ENCODE measurements at regions not wholly inside any gene's neighbourhood (a gene's known extent, or its start where the extent isn't known, plus 50 kb on each side); places are given as distances from the start of the nearest gene placed in this dataset.

- no peak for TF ChIP-seq EZH2phosphoT487 (IDR thresholded peaks at IDR 0.05; ENCODE audit: borderline replicate concordance, low read length)
- TF ChIP-seq EZH2 (IDR thresholded peaks at IDR 0.05; ENCODE audit: low read length, unreplicated experiment) = no peak
- TF ChIP-seq CTCF (conservative IDR thresholded peaks at IDR 0.05; ENCODE audit: low read depth, low read length) = no peak
- H2AFZ ChIP-seq (ENCODE audit: low read length) = no peak overlapping the region
- H3F3A ChIP-seq (ENCODE audit: low read length, unreplicated experiment) = no peaks in the 10 kb centered on the region
- ATAC-seq (no peak), DNase-seq (no peak)
- no peaks in the 10 kb centered on the region for H3K9me3 ChIP-seq (ENCODE audit: low read length)
- peaks cover 6% of the 10 kb centered on the region; the same call in 1 of the 2 replicates for H3K4me1 ChIP-seq (ENCODE audit: insufficient read depth, low read length)
- POLR2A ChIA-PET (ENCODE audit: unreplicated experiment) = no interaction called here
- CTCF ChIA-PET = no interaction called here
- H3K4me2 ChIP-seq (ENCODE audit: low read length) = no peak overlapping the region
- H3K36me3 ChIP-seq (ENCODE audit: low read depth, low read length) = no peaks in the 10 kb centered on the region
- no peaks in the 10 kb centered on the region for H3K9me2 ChIP-seq (replicated peaks; ENCODE audit: low read length)
- no peak overlapping the region for H3K27ac ChIP-seq (ENCODE audit: low read length)
- H3K27me3 ChIP-seq (ENCODE audit: low read length) = no peaks in the 10 kb centered on the region
- no peaks in the 10 kb centered on the region for H3K79me2 ChIP-seq (ENCODE audit: low read length)
- H4K20me1 ChIP-seq (ENCODE audit: low read length) = no peaks in the 10 kb centered on the region
- no TSS peak for BruUV-seq (replicated peaks)
- intact Hi-C loops (cut with micrococcal nuclease) = no loop called here
- no peak overlapping the region for H3K9ac ChIP-seq (ENCODE audit: low read length)
- no peak overlapping the region for H3K4me3 ChIP-seq (ENCODE audit: low read length)
These were observed 168.3 kb upstream of the DUSP10 start for GRCh38 chr1:221910222-221910621.

- H3K27ac ChIP-seq (ENCODE audit: low read length) = no peak overlapping the region
- no peak overlapping the region for H3K9ac ChIP-seq (ENCODE audit: low read length)
- H3K79me2 ChIP-seq (ENCODE audit: low read length) = no peaks in the 10 kb centered on the region
- H3K4me1 ChIP-seq (ENCODE audit: insufficient read depth, low read length) = peaks cover 4% of the 10 kb centered on the region; the same call in 1 of the 2 replicates
- ChIA-PET POLR2A (ENCODE audit: unreplicated experiment) (no interaction called here), CTCF (no interaction called here)
- no peaks in the 10 kb centered on the region for H3F3A ChIP-seq (ENCODE audit: low read length, unreplicated experiment)
- no peaks in the 10 kb centered on the region for H3K9me3 ChIP-seq (ENCODE audit: low read length)
- intact Hi-C loops (cut with micrococcal nuclease) = no loop called here
- H3K4me3 ChIP-seq (ENCODE audit: low read length) = no peak overlapping the region
- no peak overlapping the region for H3K4me2 ChIP-seq (ENCODE audit: low read length)
- no peaks in the 10 kb centered on the region for H3K27me3 ChIP-seq (ENCODE audit: low read length)
- no TSS peak for BruUV-seq (replicated peaks)
- TF ChIP-seq EZH2 (IDR thresholded peaks at IDR 0.05; ENCODE audit: low read length, unreplicated experiment) = no peak
- TF ChIP-seq EZH2phosphoT487 (IDR thresholded peaks at IDR 0.05; ENCODE audit: borderline replicate concordance, low read length) = no peak
- no peak for TF ChIP-seq CTCF (conservative IDR thresholded peaks at IDR 0.05; ENCODE audit: low read depth, low read length)
- no peaks in the 10 kb centered on the region for H3K9me2 ChIP-seq (replicated peaks; ENCODE audit: low read length)
- no peaks in the 10 kb centered on the region for H3K36me3 ChIP-seq (ENCODE audit: low read depth, low read length)
- ATAC-seq = no peak
- no peak overlapping the region for H2AFZ ChIP-seq (ENCODE audit: low read length)
- H4K20me1 ChIP-seq (ENCODE audit: low read length) = no peaks in the 10 kb centered on the region
- DNase-seq = no peak
These were observed 166.7 kb upstream of the DUSP10 start for GRCh38 chr1:221908573-221908972.

- Histone ChIP-seq H3K27me3 (ENCODE audit: low read length) (no peaks in the 10 kb centered on the region), H3K27ac (ENCODE audit: low read length) (no peak overlapping the region), H3K9ac (ENCODE audit: low read length) (no peak overlapping the region), H3K4me2 (ENCODE audit: low read length) (no peak overlapping the region), H3K9me2 (replicated peaks; ENCODE audit: low read length) (no peaks in the 10 kb centered on the region), H3K4me3 (ENCODE audit: low read length) (no peak overlapping the region), H3F3A (ENCODE audit: low read length, unreplicated experiment) (no peaks in the 10 kb centered on the region), H4K20me1 (ENCODE audit: low read length) (no peaks in the 10 kb centered on the region), H3K4me1 (ENCODE audit: insufficient read depth, low read length) (no peaks in the 10 kb centered on the region), H3K36me3 (ENCODE audit: low read depth, low read length) (no peaks in the 10 kb centered on the region), H2AFZ (ENCODE audit: low read length) (no peak overlapping the region), H3K79me2 (ENCODE audit: low read length) (no peaks in the 10 kb centered on the region), H3K9me3 (ENCODE audit: low read length) (no peaks in the 10 kb centered on the region)
- DNase-seq (no peak), ATAC-seq (no peak)
- TF ChIP-seq EZH2phosphoT487 (IDR thresholded peaks at IDR 0.05; ENCODE audit: borderline replicate concordance, low read length) (no peak), EZH2 (IDR thresholded peaks at IDR 0.05; ENCODE audit: low read length, unreplicated experiment) (no peak), CTCF (conservative IDR thresholded peaks at IDR 0.05; ENCODE audit: low read depth, low read length) (no peak)
- CTCF ChIA-PET = no interaction called here
- intact Hi-C loops (cut with micrococcal nuclease) = no loop called here
- POLR2A ChIA-PET (ENCODE audit: unreplicated experiment) = interaction anchor here (0.7 kb wide), 1 partner anchor 148 kb away, joined by 4 read pairs; no protein-coding TSS in a partner anchor
- no TSS peak for BruUV-seq (replicated peaks)
These were observed 165.5 kb upstream of the DUSP10 start for GRCh38 chr1:221907166-221907932.

Data from PC-3 (cell line).